ENCODE measurements at regions not wholly inside any gene's neighbourhood (a gene's known extent, or its start where the extent isn't known, plus 50 kb on each side); places are given as distances from the start of the nearest gene placed in this dataset.

GRCh38 chr10:25818751-25819150, 115.3 kb upstream of the MYO3A start:
- TF ChIP-seq CTCF (conservative IDR thresholded peaks at IDR 0.05), result no peak
- no peak for TF ChIP-seq ZFX (IDR thresholded peaks at IDR 0.05)

All from C4-2B (cell line).